GM21576 (cell line): ENCODE measurements at regions not wholly inside any gene's neighbourhood (a gene's known extent, or its start where the extent isn't known, plus 50 kb on each side); places are given as distances from the start of the nearest gene placed in this dataset.

Source experiments
- ATAC-seq: cut with Tn5 transposase; IDR thresholded peaks from one replicate; pipeline ENCODE4 v1.9.1; 2021; ENCODE audit warnings: mild to moderate bottlenecking, moderate library complexity; ENCODE audit not compliant: unreplicated experiment

DNA sequence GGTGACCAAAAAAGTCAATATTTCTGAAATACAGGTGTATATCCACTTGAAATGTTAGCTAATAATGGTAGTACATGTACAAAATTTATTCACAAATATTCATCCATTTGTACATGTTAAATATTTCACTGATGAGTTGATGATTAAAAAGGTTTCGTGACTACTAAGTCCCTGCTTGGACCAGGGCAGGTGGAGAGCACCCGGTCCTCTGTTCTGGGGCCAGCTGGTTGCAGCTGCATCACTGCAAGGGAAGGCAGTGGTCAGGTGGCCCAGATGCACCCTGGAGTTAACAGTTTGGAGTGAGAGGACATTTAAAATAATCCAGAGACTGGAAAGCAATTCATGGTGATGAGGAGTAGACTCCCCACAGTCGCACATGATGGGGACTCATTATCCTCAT is 141.2 kb downstream of the ZBTB18 start:
- no peak for ATAC-seq

DNA sequence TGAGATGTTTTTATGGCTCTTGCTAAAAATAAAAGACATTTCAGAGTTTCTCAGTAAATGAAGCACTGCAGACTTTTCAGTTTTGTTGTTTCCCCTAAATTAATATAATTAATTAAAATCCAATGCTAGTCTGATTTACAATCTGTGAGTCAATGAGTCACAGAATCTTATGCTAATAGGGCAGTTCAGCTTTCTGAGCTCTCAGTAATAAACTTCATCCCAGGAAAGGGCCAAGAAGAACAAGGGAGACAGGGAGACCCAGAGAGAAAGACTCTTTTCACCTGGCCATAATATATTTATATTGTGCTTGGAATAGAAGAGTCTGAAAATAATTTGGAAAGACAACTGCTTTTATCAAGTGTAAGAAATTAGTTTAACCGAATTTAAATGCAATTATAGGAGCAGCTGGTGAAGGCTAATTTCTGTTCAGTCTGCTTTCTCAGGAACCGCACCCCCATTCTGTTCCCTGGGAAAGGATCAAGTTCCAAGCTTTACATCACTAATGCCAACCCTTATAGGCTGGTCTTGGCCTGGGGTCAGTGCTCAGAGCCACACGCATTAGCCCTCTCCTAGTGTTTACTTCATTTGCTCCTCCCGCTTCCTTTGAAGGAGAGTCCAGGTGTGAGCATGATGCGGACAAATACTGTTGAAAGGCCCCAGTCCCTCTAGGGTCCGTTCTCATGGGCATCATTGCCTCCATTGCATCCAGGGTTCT is 145.6 kb downstream of the ZBTB18 start:
- ATAC-seq = no peak

DNA sequence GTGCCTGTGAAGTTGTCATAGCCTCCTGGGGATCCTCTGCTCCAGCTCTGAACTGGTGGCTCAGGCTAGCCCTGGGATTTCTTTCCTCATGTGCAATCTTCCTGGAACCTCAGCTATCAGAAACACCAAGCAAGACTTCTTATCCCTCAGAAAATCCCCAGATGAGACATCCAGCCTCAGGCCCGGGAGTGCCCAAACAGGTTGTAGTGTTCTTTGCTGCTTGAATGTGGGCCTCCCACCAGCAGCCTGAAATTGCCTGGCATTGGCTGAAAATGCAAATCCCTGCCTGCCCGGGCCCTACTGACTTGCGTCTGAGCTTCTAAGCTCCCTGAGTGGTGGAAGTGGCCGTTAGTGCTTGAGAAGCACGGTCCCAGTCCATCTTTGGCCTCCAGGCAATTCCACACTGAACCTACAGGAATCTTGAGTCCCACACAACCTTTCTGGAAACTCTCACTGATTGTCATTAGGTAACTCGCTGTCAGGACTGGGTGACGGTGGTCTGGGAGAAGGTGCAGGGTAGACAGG is 146.8 kb downstream of the ZBTB18 start:
- ATAC-seq = no peak

DNA sequence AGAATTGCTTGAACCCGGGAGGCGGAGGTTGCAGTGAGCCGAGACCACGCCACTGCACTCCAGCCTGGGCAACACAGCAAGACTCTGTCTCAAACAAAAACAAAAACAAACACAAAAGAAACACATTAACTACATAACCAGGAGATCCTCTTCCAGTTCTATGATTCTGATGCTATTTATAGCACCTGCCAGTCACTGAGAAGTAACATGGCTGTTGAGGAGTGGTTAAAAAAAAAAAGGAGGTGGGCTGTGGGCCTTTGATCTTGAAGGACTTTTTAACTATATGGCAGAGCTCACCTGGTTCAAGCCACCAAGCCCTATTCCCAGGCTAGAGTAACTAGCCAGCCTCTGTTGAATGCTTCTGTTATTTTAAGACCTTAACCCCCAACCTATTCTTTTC is 148.8 kb downstream of the ZBTB18 start:
- ATAC-seq = no peak

DNA sequence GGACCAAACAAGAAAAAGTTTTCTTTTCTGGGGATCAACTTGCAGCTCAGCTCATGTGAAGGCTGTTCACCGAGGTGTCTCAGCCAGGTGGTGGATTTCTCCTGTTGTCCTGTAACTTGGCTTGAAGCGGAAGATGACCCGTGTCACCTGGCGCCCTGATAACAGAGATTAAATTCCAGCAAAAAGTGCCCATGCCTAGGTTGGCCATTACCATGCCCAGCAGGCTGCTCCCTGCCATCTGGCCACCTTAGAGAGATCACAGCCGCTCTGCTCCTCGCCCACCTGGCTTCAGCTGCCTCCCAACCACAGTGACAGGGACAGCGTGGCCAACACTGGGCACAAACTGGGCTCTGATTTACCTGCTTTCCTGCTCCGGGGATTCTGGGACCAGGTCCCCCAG is 149.5 kb downstream of the ZBTB18 start:
- ATAC-seq = no peak

DNA sequence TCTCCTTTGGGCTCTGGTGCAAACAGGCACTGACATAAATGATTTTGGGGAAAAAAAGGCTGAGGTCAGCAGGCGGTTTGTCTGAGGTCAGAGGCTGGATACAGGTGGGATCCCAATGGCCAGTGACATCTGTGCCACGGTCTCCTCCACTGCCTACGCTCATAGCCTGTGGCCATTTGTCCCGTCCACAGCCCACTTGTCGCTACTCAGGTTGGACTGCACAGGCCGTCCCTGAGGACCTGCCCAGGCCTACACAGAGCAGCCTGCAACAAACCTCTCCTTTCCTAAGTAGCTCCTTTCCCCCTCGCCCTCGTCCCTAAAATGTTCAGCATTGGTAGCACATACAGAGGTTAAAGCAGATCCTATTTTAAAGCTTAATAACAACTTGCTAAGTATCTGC is 150.7 kb downstream of the ZBTB18 start:
- ATAC-seq = no peak

DNA sequence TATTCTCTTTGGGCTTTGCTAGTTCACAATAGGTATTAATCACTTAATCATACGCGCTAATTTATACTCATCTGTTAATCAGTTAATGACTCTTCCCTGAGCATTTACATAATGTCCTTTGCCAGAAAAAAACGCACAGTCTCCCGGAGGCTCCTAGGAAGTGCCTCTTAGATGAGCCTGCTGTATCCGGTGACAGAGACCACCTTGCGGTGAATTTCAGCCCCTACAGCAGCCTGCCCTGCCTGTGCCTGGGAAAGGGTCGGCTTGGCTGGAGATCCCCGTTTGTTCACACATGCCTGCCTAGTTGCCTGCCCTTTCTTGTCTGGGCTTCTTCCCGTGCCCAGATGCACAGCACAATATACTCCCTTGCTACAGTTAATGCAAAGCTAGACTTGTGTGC is 152.9 kb downstream of the ZBTB18 start:
- no peak for ATAC-seq

DNA sequence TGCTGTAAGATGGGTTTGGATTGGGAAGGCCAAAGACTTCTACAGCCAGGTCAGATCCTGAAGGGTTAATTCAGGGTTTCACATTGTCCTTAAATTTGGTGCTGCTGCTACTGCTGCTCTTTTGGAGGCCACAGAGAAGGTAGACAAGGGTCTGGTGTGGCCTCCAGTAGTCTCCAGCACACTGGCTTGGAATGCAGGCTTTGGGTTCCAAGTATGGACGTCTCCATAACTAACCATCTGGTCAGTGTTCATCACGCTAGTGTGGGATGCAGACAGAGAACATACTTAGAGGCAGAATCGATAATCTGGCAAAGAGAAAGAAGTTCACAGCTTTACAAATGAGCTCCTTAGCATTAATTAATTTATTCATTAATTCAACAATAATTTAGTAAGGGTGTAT is 154.1 kb downstream of the ZBTB18 start:
- no peak for ATAC-seq

DNA sequence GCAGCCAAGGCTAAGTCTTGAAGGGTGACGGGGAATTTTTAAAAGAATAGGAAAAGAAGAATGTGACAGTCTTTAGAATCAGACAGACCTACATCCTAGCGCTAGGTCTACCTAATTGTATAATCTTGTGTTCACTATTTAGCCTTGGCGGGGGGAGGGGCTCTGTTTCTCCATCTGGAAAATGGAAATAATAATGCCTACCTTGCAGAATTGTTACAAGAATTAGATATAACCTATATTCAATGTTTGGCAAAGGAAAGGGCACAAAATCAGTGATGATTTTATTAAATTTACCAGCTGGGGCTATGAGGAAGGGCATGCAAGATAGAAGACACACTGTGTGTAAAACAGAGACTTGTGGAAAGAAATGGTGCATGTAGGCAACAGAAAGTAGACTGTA is 154.8 kb downstream of the ZBTB18 start:
- no peak for ATAC-seq

DNA sequence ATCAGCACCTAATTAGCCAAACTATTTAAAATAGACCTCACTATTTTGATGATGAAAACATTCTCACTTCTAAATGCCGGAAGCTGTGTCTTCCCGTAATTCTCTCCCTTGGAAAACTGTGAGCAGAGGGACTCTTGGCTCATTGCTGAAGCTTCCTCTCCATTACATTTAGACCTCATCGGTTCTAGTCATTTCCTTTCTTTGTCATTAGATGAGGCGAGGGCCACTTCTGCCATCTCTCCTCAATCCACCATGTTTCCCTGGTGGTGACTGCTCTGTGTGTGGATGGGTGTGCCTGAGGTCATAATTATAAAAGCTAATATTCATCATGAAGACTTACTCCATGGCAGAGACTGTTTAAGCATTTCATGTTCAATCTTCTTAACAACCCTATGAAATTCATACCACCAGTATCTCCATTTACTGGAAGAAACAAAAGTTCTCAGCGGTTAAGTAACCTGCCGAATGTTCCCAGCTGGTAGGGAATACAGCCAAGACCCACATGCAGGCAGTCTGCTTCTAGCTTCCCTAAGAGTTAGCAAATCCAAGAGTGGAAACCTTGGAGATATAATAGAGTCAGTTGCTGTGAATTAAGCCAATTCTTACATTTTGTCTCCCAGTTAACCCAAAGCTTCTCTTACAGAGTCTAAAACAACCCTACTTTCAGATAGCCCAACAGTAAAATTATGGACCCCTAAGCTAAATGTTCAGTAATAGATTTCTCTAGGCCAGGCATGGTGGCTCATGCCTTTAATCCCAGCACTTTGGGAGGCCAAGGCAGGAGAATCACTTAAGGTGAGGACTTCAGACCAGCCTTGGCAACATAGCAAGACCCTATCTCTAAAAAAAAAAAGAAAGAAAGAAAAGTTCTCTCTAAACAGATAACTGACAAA is 156.2 kb downstream of the ZBTB18 start:
- no peak for ATAC-seq

DNA sequence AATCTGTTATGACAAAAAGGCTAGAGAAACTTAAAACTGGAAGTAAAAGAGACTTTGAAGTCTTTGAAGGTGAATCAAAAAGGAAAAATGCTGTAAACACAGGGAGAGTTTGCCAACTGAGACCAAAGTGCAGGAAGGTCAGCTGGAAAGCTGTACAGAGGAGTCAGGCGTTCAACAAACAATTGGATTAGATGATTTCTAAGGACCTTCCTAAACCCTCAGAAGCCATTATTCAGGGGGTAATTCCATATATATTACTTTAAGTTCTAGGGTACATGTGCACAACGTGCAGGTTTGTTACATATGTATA is 156.8 kb downstream of the ZBTB18 start:
- no peak for ATAC-seq

DNA sequence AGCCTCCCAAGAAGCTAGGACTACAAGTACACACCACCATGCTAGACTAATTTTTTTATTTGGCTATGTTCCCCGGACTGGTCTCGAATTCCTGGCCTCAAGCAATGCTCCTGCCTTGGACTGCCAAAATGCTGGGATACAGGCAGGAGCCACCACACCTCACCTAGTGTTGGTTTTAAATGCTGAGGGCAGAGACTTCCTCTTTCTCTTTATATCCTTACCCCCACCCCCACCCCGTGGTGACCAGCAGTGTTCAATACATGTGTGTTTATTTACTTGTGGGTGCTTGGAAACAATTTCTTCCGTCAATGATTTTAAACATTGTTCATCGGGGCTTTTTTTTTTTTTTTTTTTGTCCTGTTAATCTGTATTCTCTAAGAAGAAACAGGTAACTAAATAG is 158.9 kb downstream of the ZBTB18 start:
- no peak for ATAC-seq

DNA sequence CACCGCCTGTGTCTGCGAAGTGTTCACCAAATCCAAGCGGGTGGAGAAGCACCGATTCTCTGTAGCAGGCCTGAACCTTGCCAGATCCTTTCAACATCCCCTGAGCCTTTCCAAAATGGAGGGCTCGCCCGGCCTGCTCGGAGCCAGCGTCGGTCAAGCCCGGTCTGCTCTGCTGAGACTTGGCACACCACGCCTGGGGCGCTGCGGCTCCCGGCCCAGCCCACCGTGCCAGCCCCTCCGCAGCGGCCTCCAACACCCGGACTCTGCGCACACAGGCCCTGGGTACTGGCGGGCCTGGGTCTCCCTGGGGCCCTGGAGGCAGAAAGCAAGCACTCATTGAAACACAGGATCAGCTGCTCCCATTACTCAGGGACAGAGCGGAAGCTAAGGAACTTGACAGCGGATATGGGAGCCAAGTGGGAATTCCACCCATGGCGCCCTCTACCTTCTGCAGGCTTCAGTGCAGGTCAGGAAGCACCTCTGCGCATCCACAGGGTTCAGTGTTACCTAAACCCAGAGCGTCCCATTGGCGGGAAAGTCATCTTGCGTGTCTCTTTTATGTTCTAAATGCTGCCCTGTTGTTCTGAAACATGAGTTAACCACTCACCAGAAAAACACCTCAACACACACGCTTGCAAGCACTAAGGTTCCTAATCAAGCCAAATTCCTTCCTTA is 159.9 kb downstream of the ZBTB18 start:
- no peak for ATAC-seq

DNA sequence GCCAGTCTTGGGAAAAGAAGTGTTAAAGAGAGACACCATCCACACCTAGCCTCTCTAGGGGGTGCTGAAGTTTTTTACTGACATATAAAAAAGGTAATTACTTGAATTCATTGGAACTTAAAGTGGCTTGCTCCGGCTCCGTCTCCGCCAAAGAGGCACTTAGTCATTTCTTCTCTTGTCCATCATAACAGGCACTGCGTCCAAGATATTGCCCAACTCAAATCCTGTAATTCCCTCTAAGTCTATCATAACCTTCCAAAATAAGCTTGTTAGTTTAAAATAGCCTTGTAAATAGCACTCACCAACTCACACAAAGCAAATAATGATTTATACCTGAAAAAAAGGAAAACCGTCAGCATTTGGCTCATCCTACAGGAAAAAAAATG is 160.5 kb downstream of the ZBTB18 start:
- no peak for ATAC-seq

DNA sequence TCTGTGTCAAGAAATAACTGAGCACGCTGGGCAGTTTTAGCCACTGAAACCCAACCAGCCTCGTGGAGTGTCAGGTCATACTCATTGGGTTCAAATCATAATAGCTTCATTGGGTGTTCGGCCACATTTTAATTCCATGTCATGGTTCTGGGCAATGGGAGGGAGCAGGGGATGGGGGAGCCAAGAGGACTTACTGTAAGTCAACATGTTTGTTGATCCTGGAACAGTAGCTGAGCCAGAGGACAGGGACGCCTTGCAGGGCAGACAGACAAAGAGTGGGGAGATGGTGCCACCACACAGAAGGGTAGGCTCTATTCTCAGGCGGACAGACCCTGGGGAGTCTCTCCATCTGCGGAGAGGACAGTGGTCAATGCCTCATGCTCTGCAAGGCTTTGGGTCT is 161.1 kb downstream of the ZBTB18 start:
- no peak for ATAC-seq

DNA sequence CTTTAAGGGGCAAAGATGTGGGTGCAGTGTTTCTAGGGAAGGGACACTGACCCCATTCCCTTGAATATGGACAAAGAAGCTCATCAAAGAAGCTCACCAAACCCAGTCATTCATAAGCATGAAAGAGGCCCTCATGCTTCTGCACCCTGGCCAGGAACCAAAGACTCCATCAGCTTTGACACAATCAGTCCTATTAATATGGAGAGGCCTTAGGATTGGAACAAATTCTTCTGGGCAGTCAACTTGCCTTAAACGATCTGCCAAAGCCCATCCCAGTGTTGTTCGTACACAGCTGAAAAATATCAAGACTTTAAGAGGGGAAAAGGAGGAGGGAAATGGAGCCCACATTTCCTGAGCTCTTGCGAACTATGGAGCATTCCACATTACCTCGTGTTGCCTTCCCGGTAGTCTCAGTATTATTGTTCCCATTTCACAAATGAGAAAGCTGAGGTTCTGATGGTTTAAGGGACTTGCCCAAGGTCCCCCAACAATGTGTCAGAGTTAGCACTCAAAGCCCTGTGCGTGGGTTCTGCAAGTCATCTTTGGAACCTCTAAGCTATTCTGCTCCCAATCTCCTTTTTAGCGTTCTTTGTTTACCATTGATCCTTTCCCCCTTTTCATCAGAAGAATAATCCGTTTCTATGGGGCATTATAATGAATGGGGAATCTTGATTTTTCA is 161.9 kb downstream of the ZBTB18 start:
- ATAC-seq = no peak

DNA sequence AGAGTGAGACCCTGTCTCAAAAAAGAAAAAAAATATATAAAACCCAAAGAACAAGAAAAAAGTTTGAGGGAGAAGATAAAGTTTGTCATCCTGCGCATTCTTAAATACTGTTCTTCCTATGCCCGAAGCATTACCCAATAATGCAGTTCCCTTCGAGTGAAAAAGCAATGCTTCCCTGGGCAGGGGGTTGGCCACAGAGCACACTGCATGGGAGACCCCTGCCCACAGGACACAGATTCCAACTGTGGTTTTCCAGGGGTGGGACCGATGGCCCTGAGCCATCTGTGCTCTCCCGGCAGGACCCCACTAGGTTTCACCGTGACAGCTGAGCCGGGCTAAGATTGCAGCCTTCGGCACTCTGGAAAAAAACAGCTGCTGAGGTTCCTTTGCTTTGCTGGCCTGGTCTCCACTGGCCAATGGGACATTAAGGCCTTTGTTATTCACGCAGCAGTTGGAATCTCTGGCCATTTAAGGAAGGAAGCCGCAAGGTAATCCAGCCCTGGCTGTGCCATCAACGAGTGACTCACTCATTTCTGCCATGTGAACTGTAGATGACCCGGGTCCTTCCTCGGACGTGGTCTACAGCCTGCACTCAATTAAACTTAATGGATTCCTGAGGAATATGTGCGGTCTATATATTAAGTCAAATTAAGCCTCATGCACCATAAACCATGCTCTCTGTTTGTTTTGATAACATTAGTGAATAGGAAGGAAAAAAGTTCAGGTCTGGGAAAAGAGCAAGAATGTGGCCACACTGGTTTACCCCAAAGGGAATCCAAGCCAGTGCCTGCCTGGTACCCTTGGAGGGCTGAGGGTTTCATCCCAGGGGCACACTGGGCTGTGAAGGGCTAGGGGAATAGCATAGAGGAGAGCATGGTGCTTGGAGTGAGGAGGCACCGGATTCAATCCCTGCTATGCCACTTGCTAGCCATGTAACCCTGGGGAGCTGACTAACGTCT is 163.2 kb downstream of the ZBTB18 start:
- no peak for ATAC-seq

DNA sequence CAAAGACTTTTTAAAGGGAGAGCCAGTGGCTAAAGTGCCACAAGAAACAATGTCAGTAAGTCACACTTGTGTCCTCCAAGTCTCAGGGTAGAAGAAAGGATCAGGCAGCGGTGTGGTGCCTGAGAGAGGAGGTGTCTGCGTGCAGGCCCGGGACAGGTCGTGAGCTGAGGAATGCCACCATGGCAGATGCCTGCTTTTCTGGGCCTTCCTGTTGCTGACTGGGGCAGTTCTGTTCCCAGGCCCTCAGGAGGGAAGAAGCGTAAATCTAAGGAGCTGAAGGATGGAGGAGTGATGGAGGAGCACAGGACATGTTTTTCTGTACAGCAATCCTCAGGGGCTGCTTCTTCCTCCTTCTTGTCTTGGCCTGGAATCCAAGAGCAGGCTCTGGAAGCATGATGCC is 165.8 kb downstream of the ZBTB18 start:
- ATAC-seq = no peak

DNA sequence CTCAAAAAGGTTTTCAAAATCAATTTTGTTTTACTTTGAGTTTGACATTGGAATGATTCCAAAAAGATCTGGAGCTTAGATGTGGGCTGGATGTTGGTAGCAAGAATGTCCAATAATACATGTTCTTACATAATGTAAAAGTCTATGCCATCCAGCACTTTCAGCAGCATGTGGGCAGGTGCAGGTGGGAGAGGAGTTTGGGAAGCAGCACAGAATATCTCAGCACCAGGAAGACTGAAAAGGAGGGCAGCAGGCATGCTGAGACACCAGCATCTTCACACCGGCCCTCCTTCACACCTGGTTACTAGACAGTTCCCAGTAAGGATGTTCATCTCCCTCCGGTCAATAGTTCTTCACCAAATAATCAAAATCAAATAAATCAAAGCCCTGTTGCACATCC is 166.6 kb downstream of the ZBTB18 start:
- ATAC-seq = no peak

DNA sequence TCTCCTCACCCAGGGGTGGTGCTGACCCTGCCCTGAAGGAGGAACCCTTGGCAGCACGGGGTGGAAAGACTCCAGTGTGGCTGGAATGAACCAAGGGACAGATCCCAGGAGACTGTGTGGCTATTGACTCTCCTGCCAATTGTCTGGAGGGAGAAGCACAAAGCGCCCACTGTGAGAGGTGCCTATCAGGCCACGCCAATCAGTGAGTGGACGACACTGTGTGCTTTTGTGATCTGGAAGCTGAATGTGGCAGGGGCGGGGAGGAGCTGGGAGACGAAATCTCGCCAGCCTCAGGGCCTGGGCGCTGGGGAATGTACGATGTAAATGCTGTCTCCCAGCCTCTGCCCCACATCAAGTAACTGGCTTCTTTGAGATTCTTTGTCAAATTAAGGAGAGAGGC is 167.1 kb downstream of the ZBTB18 start:
- no peak for ATAC-seq
